AG10803 (cell line): ENCODE measurements at regions not wholly inside any gene's neighbourhood (a gene's known extent, or its start where the extent isn't known, plus 50 kb on each side); places are given as distances from the start of the nearest gene placed in this dataset.

Source experiments
- DNase-seq: peaks from one replicate; pipeline ENCODE4 v3.0.0; 2010; ENCODE audit warnings: low read depth
- H3K4me3 ChIP-seq: 2 replicates; pipeline ENCODE4 v1.5.1; 2011; ENCODE audit warnings: mild to moderate bottlenecking, low read length, control low read depth
- TF ChIP-seq, protein P1 (sequence below): conservative IDR thresholded peaks from 2 replicates; pipeline ENCODE4 v1.5.1; 2011; ENCODE audit warnings: mild to moderate bottlenecking, low read length, control low read depth, inconsistent platforms

- DNase-seq = no peak
- TF ChIP-seq, protein P1, sequence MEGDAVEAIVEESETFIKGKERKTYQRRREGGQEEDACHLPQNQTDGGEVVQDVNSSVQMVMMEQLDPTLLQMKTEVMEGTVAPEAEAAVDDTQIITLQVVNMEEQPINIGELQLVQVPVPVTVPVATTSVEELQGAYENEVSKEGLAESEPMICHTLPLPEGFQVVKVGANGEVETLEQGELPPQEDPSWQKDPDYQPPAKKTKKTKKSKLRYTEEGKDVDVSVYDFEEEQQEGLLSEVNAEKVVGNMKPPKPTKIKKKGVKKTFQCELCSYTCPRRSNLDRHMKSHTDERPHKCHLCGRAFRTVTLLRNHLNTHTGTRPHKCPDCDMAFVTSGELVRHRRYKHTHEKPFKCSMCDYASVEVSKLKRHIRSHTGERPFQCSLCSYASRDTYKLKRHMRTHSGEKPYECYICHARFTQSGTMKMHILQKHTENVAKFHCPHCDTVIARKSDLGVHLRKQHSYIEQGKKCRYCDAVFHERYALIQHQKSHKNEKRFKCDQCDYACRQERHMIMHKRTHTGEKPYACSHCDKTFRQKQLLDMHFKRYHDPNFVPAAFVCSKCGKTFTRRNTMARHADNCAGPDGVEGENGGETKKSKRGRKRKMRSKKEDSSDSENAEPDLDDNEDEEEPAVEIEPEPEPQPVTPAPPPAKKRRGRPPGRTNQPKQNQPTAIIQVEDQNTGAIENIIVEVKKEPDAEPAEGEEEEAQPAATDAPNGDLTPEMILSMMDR = no peak
Measured at GRCh38 chr10:23725548-23725947, 286.7 kb downstream of the OTUD1 start.

GRCh38 chr10:23742368-23742767 lies 303.5 kb downstream of the OTUD1 start:
- H3K4me3 ChIP-seq = no peak overlapping the region
- no peak for DNase-seq

More at GRCh38 chr10:23725548-23725947, 286.7 kb downstream of the OTUD1 start:
- no peak overlapping the region for H3K4me3 ChIP-seq

DNA sequence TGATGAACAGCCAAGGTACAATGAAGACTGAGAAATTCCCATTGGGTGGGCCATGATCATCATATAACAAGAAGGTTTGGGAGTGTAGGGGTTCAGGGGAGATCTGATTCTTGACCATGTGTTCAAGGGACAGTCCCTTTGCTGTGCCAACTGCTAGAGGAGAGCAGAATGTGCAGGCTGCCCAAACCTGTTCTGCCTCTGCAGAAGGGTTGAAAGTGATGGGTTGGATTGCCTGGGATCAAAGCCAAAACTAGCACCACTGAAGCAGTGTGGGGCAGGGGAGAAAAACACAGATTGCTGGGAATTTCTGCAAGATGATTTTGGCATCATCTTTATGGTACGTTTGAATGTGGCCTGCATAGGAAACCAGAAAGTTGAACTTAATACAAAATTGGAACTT lies 303.9 kb downstream of the OTUD1 start:
- TF ChIP-seq, protein P1 = no peak
- DNase-seq = no peak

More at GRCh38 chr10:23742368-23742767, 303.5 kb downstream of the OTUD1 start:
- TF ChIP-seq, protein P1 = no peak

DNA sequence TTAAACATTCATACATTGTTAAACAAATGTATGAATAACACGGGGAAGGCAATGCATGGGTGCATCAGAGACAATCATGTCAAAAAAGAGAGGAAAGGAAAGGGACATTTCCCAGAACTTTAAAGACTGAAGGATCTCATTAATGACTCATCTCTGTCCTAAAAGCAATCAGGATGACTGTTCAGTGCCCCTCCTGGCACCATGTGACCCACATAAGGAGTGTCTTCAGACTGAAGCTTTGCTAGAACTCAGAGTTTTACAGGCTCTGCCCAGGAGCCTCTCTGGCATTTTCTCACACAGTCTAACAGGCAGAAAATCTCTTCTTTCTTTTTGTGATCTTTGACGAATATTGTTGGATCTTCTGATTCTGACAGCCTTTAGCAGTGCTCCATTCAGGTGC lies 315.3 kb downstream of the OTUD1 start:
- no peak overlapping the region for H3K4me3 ChIP-seq
- no peak for DNase-seq
- TF ChIP-seq, protein P1 = no peak

More for the DNA sequence above, 303.9 kb downstream of the OTUD1 start:
- H3K4me3 ChIP-seq = no peak overlapping the region

DNA sequence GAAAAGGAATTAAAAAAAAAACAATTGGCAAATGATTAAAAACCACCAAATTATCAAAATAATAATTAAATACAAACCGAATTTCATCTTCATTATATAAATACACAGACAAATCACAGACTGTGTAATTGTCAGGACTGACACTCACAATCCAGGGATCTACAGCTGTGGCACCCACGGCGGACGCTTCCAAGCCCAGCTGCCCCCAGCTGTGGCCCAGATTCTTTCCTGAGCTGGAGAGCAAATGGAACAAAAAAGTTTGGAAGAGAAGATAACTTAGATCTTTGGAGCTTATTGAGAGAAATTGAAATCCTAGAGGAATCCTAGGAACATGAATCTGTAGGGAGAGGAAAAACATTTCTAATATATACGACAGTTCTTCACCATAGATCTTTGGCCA lies 316.1 kb downstream of the OTUD1 start:
- no peak overlapping the region for H3K4me3 ChIP-seq
- TF ChIP-seq, protein P1 = no peak
- DNase-seq = no peak

- TF ChIP-seq, protein P1 = no peak
- DNase-seq = no peak
- no peak overlapping the region for H3K4me3 ChIP-seq
Measured at GRCh38 chr10:23755556-23755955, 316.7 kb downstream of the OTUD1 start.

DNA sequence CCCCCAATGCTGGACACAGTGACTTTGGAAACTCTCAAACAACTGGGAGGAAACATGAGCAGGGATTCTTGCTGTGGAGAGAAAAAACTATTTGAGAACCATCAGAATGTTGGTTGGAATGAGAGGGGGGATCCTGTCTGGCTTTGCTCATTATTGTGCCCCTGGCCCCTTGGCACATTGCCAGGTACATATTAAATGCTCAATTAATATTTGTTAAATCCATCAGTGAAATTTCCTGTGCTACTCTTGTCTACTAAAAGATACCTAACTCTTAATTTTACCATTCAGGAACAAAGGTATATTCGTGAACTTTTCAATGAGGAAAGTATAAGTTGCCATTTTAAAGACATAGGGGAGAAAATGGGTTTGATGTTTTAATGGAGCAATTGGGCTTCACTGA lies 329.4 kb downstream of the OTUD1 start:
- no peak for DNase-seq
- TF ChIP-seq, protein P1 = no peak

More for the DNA sequence above, 329.4 kb downstream of the OTUD1 start:
- H3K4me3 ChIP-seq = no peak overlapping the region
